WTC11 (cell line): ENCODE measurements at regions not wholly inside any gene's neighbourhood (a gene's known extent, or its start where the extent isn't known, plus 50 kb on each side); places are given as distances from the start of the nearest gene placed in this dataset.

Experiments used
- ATAC-seq: fragments of 200-7000 bp; cut with Tn5 transposase; 2 replicates; pipeline ENCODE4 v1.10.0; 2021; ENCODE audit warnings: mild to moderate bottlenecking, moderate library complexity
- CTCF ChIA-PET: fragments of 300-600 bp; sonication (Branson Sonifier 250); formaldehyde crosslinking; loops from one replicate; lab custom pipeline; 2021; ENCODE audit warnings: antibody characterized with exemption; lab: Charles Lee
- POLR2A ChIA-PET: fragments of 350-600 bp; sonication (Branson Sonifier 250); formaldehyde crosslinking; loops from one replicate; lab custom pipeline; 2021; ENCODE audit warnings: antibody characterized with exemption; lab: Charles Lee
- DNase-seq: peaks from one replicate; pipeline ENCODE4 v3.0.0; 2021; ENCODE audit warnings: low spot score
- H3K27ac Mint-ChIP-seq: 2 replicates; pipeline ENCODE4 v1.8.0; 2021; ENCODE audit warnings: mixed read lengths
- H3K27me3 Mint-ChIP-seq: 2 replicates; pipeline ENCODE4 v1.8.0; 2021; ENCODE audit warnings: low read depth, mild to moderate bottlenecking, moderate library complexity, mixed read lengths
- H3K36me3 Mint-ChIP-seq: 2 replicates; pipeline ENCODE4 v1.8.0; 2021; ENCODE audit warnings: mixed read lengths
- H3K4me1 Mint-ChIP-seq: 2 replicates; pipeline ENCODE4 v1.8.0; 2022; ENCODE audit warnings: mixed read lengths
- H3K4me3 Mint-ChIP-seq: 2 replicates; pipeline ENCODE4 v1.8.0; 2021; ENCODE audit warnings: mild to moderate bottlenecking, moderate library complexity, mixed read lengths
- H3K9me3 Mint-ChIP-seq: 2 replicates; pipeline ENCODE4 v1.8.0; 2021; ENCODE audit warnings: mixed read lengths
- CBFB ChIP-seq: sonication (generic); formaldehyde crosslinking; IDR thresholded peaks from 2 replicates; pipeline ENCODE4 v1.8.1; 2022; ENCODE audit warnings: mild to moderate bottlenecking, low read depth, missing genetic modification reagents
- ESRRA ChIP-seq: sonication (generic); formaldehyde crosslinking; IDR thresholded peaks from 2 replicates; pipeline ENCODE4 v1.8.1; 2022; ENCODE audit warnings: mild to moderate bottlenecking, missing genetic modification reagents, borderline replicate concordance
- FOXP1 ChIP-seq: sonication (generic); formaldehyde crosslinking; IDR thresholded peaks from 2 replicates; pipeline ENCODE4 v1.8.0; 2022; ENCODE audit warnings: missing genetic modification reagents, mild to moderate bottlenecking, moderate library complexity, borderline replicate concordance
- GRHL2 ChIP-seq: fragments of 250-450 bp; sonication (Bioruptor Pico); IDR thresholded peaks from 2 replicates; pipeline ENCODE4 v1.8.0; 2022; ENCODE audit warnings: mild to moderate bottlenecking, moderate library complexity; ENCODE audit not compliant: insufficient replicate concordance, severe bottlenecking
- HMGA2 ChIP-seq: fragments of 250-450 bp; sonication (Bioruptor Pico); IDR thresholded peaks from 2 replicates; pipeline ENCODE4 v1.4.0; 2021; ENCODE audit warnings: mild to moderate bottlenecking, moderate library complexity
- KAT7 ChIP-seq: sonication (generic); formaldehyde crosslinking; IDR thresholded peaks from 2 replicates; pipeline ENCODE4 v1.8.1; 2023; ENCODE audit warnings: missing genetic modification reagents, mild to moderate bottlenecking, borderline replicate concordance
- PRRX2 ChIP-seq: fragments of 250-450 bp; sonication (Bioruptor Pico); IDR thresholded peaks from 2 replicates; pipeline ENCODE4 v1.8.0; 2021; ENCODE audit warnings: mild to moderate bottlenecking
- SMAD4 ChIP-seq: sonication (generic); formaldehyde crosslinking; IDR thresholded peaks from 2 replicates; pipeline ENCODE4 v1.8.0; 2022; ENCODE audit warnings: mild to moderate bottlenecking, missing genetic modification reagents
- TF ChIP-seq, protein P1 (sequence below): fragments of 250-450 bp; sonication (Bioruptor Pico); conservative IDR thresholded peaks from 2 replicates; pipeline ENCODE4 v1.9.0; 2021; ENCODE audit warnings: mild to moderate bottlenecking
- TF ChIP-seq, protein P2 (sequence below): sonication (generic); formaldehyde crosslinking; IDR thresholded peaks from 2 replicates; pipeline ENCODE4 v1.8.0; 2023; ENCODE audit warnings: missing genetic modification reagents
- TF ChIP-seq, protein P3 (sequence below): fragments of 250-450 bp; sonication (Bioruptor Pico); IDR thresholded peaks from 2 replicates; pipeline ENCODE4 v1.9.0; 2021; ENCODE audit warnings: mild to moderate bottlenecking, borderline replicate concordance
- TF ChIP-seq, protein P4 (sequence below): sonication (generic); formaldehyde crosslinking; IDR thresholded peaks from 2 replicates; pipeline ENCODE4 v1.8.0; 2022; ENCODE audit warnings: missing genetic modification reagents
- TF ChIP-seq, protein P5 (sequence below): fragments of 250-450 bp; sonication (Bioruptor Pico); IDR thresholded peaks from 2 replicates; pipeline ENCODE4 v1.8.0; 2021; ENCODE audit warnings: mild to moderate bottlenecking
- TF ChIP-seq, protein P6 (sequence below): sonication (generic); formaldehyde crosslinking; IDR thresholded peaks from 2 replicates; pipeline ENCODE4 v1.8.1; 2023; ENCODE audit warnings: mild to moderate bottlenecking, missing genetic modification reagents, moderate library complexity
- TF ChIP-seq, protein P7 (sequence below): sonication (generic); formaldehyde crosslinking; IDR thresholded peaks from 2 replicates; pipeline ENCODE4 v1.8.1; 2023; ENCODE audit warnings: mild to moderate bottlenecking, moderate library complexity, missing genetic modification reagents
- TF ChIP-seq, protein P8 (sequence below): sonication (generic); formaldehyde crosslinking; IDR thresholded peaks from 2 replicates; pipeline ENCODE4 v1.8.1; 2022; ENCODE audit warnings: low read depth, missing genetic modification reagents, borderline replicate concordance

DNA sequence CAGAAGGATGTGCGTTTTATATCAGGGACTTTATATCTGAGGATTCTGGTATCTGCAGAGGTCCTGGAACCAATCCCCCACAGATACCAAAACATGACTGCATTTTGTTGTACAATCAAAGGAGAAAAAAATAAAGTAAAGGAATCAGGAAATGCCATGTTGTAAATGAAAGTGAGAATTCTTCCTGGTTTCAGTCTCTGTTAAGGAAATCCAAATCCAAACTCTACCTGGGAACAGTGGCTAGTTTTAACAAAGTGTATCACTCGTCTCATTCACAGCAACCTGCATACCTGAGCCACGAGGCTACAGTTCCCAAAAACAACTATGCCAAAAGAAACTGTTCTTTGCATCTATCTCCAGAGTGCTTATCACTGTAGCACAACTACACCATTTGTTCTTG, 77.3 kb upstream of the ATF3 start:
- Mint-ChIP-seq H3K27me3 (no peaks in the 10 kb centered on the region; the same call in 1 of the 2 replicates), H3K4me1 (no peaks in the 10 kb centered on the region), H3K4me3 (no peak overlapping the region), H3K27ac (no peak overlapping the region), H3K9me3 (no peaks in the 10 kb centered on the region), H3K36me3 (no peaks in the 10 kb centered on the region)
- TF ChIP-seq, protein P1, sequence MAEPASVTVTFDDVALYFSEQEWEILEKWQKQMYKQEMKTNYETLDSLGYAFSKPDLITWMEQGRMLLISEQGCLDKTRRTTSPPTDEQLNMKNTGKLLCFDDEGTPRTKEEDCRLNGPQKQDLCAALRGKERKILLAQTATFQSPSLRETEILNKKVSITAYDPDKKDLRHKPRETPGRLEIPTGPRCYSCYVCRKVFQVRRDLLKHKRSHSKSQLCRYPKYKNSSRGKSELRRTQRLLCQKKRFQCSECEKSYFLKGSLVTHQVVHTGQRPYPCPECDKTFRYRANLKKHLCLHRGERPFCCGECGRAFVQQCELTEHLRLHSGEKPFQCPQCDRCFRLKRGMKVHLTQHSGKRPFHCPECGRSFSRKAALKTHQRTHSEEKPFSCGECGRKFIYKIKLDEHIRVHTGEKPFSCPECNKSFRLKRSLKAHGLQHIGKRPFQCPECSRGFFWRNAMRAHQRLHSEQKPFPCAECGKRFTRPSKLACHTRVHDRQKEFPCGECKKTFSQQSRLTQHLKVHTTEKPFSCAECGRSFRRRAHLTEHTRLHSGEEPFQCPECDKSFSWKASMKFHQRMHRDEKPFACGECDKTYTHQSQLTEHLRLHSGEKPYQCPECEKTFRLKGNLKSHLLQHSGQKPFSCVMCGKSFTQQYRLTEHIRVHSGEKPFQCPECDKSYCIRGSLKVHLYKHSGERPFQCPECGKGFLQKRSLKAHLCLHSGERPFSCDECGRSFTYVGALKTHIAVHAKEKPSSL (CRISPR knock-in tag), result no peak
- TF ChIP-seq, protein P2, sequence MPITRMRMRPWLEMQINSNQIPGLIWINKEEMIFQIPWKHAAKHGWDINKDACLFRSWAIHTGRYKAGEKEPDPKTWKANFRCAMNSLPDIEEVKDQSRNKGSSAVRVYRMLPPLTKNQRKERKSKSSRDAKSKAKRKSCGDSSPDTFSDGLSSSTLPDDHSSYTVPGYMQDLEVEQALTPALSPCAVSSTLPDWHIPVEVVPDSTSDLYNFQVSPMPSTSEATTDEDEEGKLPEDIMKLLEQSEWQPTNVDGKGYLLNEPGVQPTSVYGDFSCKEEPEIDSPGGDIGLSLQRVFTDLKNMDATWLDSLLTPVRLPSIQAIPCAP (CRISPR knock-in tag), result no peak
- TF ChIP-seq CBFB (CRISPR knock-in tag), result no peak
- no peak for TF ChIP-seq PRRX2
- TF ChIP-seq, protein P3, sequence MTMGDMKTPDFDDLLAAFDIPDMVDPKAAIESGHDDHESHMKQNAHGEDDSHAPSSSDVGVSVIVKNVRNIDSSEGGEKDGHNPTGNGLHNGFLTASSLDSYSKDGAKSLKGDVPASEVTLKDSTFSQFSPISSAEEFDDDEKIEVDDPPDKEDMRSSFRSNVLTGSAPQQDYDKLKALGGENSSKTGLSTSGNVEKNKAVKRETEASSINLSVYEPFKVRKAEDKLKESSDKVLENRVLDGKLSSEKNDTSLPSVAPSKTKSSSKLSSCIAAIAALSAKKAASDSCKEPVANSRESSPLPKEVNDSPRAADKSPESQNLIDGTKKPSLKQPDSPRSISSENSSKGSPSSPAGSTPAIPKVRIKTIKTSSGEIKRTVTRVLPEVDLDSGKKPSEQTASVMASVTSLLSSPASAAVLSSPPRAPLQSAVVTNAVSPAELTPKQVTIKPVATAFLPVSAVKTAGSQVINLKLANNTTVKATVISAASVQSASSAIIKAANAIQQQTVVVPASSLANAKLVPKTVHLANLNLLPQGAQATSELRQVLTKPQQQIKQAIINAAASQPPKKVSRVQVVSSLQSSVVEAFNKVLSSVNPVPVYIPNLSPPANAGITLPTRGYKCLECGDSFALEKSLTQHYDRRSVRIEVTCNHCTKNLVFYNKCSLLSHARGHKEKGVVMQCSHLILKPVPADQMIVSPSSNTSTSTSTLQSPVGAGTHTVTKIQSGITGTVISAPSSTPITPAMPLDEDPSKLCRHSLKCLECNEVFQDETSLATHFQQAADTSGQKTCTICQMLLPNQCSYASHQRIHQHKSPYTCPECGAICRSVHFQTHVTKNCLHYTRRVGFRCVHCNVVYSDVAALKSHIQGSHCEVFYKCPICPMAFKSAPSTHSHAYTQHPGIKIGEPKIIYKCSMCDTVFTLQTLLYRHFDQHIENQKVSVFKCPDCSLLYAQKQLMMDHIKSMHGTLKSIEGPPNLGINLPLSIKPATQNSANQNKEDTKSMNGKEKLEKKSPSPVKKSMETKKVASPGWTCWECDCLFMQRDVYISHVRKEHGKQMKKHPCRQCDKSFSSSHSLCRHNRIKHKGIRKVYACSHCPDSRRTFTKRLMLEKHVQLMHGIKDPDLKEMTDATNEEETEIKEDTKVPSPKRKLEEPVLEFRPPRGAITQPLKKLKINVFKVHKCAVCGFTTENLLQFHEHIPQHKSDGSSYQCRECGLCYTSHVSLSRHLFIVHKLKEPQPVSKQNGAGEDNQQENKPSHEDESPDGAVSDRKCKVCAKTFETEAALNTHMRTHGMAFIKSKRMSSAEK (CRISPR knock-in tag), result no peak
- TF ChIP-seq, protein P4, sequence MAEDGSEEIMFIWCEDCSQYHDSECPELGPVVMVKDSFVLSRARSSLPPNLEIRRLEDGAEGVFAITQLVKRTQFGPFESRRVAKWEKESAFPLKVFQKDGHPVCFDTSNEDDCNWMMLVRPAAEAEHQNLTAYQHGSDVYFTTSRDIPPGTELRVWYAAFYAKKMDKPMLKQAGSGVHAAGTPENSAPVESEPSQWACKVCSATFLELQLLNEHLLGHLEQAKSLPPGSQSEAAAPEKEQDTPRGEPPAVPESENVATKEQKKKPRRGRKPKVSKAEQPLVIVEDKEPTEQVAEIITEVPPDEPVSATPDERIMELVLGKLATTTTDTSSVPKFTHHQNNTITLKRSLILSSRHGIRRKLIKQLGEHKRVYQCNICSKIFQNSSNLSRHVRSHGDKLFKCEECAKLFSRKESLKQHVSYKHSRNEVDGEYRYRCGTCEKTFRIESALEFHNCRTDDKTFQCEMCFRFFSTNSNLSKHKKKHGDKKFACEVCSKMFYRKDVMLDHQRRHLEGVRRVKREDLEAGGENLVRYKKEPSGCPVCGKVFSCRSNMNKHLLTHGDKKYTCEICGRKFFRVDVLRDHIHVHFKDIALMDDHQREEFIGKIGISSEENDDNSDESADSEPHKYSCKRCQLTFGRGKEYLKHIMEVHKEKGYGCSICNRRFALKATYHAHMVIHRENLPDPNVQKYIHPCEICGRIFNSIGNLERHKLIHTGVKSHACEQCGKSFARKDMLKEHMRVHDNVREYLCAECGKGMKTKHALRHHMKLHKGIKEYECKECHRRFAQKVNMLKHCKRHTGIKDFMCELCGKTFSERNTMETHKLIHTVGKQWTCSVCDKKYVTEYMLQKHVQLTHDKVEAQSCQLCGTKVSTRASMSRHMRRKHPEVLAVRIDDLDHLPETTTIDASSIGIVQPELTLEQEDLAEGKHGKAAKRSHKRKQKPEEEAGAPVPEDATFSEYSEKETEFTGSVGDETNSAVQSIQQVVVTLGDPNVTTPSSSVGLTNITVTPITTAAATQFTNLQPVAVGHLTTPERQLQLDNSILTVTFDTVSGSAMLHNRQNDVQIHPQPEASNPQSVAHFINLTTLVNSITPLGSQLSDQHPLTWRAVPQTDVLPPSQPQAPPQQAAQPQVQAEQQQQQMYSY (CRISPR knock-in tag), result no peak
- TF ChIP-seq SMAD4 (CRISPR knock-in tag), result no peak
- TF ChIP-seq, protein P5, sequence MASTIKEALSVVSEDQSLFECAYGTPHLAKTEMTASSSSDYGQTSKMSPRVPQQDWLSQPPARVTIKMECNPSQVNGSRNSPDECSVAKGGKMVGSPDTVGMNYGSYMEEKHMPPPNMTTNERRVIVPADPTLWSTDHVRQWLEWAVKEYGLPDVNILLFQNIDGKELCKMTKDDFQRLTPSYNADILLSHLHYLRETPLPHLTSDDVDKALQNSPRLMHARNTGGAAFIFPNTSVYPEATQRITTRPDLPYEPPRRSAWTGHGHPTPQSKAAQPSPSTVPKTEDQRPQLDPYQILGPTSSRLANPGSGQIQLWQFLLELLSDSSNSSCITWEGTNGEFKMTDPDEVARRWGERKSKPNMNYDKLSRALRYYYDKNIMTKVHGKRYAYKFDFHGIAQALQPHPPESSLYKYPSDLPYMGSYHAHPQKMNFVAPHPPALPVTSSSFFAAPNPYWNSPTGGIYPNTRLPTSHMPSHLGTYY, result no peak
- TF ChIP-seq, protein P6, sequence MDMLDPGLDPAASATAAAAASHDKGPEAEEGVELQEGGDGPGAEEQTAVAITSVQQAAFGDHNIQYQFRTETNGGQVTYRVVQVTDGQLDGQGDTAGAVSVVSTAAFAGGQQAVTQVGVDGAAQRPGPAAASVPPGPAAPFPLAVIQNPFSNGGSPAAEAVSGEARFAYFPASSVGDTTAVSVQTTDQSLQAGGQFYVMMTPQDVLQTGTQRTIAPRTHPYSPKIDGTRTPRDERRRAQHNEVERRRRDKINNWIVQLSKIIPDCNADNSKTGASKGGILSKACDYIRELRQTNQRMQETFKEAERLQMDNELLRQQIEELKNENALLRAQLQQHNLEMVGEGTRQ (CRISPR knock-in tag), result no peak
- TF ChIP-seq ESRRA (CRISPR knock-in tag), result no peak
- no peak for TF ChIP-seq KAT7 (CRISPR knock-in tag)
- CTCF ChIA-PET, result interaction anchor here (1.7 kb wide), 1 partner anchor 73 kb away, joined by 3 read pairs; no protein-coding TSS in a partner anchor
- DNase-seq (no peak), ATAC-seq (no peak)
- POLR2A ChIA-PET, result no interaction called here

DNA sequence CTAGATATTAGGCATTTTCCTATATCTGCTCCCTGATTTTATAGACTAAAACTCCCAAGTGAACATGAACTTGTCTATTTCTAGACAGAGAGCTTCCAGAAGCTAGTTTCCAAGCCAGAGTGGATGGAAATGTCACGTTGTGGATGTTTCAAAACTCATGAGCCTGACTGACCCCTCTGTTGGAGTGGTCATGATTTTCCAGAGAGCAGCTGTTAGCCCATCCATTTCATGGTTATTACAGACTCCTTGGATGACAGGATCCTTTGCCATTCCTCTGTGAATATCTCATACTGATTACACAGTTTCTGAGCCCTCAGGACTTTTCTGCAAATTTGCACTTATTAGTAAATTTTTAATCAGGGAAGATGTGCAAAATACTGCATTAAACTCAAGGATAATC, 76.8 kb upstream of the ATF3 start:
- Mint-ChIP-seq H3K4me3 (no peak overlapping the region), H3K4me1 (no peaks in the 10 kb centered on the region), H3K27ac (no peak overlapping the region), H3K36me3 (no peaks in the 10 kb centered on the region), H3K27me3 (no peaks in the 10 kb centered on the region; the same call in 1 of the 2 replicates), H3K9me3 (no peaks in the 10 kb centered on the region)
- ChIA-PET CTCF (interaction anchor here (1.1 to 1.7 kb wide), 2 partner anchors 74 to 76 kb away, joined by 3 read pairs; no protein-coding TSS in a partner anchor), POLR2A (no interaction called here)
- DNase-seq (no peak), ATAC-seq (no peak)
- TF ChIP-seq FOXP1 (no peak), HMGA2 (CRISPR knock-in tag) (no peak), GRHL2 (CRISPR knock-in tag) (no peak)
- TF ChIP-seq, protein P7, sequence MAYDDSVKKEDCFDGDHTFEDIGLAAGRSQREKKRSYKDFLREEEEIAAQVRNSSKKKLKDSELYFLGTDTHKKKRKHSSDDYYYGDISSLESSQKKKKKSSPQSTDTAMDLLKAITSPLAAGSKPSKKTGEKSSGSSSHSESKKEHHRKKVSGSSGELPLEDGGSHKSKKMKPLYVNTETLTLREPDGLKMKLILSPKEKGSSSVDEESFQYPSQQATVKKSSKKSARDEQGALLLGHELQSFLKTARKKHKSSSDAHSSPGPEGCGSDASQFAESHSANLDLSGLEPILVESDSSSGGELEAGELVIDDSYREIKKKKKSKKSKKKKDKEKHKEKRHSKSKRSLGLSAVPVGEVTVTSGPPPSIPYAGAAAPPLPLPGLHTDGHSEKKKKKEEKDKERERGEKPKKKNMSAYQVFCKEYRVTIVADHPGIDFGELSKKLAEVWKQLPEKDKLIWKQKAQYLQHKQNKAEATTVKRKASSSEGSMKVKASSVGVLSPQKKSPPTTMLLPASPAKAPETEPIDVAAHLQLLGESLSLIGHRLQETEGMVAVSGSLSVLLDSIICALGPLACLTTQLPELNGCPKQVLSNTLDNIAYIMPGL, result no peak
- TF ChIP-seq, protein P8, sequence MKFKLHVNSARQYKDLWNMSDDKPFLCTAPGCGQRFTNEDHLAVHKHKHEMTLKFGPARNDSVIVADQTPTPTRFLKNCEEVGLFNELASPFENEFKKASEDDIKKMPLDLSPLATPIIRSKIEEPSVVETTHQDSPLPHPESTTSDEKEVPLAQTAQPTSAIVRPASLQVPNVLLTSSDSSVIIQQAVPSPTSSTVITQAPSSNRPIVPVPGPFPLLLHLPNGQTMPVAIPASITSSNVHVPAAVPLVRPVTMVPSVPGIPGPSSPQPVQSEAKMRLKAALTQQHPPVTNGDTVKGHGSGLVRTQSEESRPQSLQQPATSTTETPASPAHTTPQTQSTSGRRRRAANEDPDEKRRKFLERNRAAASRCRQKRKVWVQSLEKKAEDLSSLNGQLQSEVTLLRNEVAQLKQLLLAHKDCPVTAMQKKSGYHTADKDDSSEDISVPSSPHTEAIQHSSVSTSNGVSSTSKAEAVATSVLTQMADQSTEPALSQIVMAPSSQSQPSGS (CRISPR knock-in tag), result no peak
